ENCODE measurements at regions not wholly inside any gene's neighbourhood (a gene's known extent, or its start where the extent isn't known, plus 50 kb on each side); places are given as distances from the start of the nearest gene placed in this dataset.

DNA sequence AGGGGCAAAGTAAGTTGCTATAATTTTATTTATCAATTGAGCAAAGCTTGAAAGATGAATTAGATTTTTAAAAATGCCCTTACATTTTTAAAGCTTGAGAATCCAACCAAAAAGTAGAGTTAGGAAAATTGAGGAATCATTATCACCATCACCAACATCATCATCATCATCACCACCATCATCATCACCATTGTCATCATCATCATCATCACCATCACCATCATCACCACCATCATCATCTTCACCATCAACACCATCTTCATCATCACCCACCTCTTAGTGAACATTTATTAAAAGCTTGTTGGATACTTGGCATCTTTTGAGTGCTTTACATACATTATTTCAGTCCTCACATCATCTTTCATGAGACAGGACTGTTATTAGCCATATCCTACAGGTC lies 504.4 kb upstream of the TNP1 start:
- TF ChIP-seq POLR2A (IDR thresholded peaks at IDR 0.05; ENCODE audit: low read length) (no peak), GATA1 (IDR thresholded peaks at IDR 0.05; ENCODE audit: low read depth, low read length) (no peak)
